Esophagus muscularis mucosa (tissue), 4 donors: ENCODE measurements at regions not wholly inside any gene's neighbourhood (a gene's known extent, or its start where the extent isn't known, plus 50 kb on each side); places are given as distances from the start of the nearest gene placed in this dataset.

Source experiments
- CTCF ChIP-seq, 3 experiments: fragments of 200-600 bp in 2 of 3; fragments of 450-650 bp in 1 of 3; sonication (generic) in 2 of 3; IDR thresholded peaks; one replicate each; pipeline ENCODE4 v1.5.1; 2017 to 2019; ENCODE audit warnings: antibody characterized with exemption in 3 of 3, mild to moderate bottlenecking in 2 of 3, moderate library complexity in 1 of 3
- EP300 ChIP-seq: sonication (generic); formaldehyde crosslinking; IDR thresholded peaks from one replicate; pipeline ENCODE4 v1.6.1; 2017; ENCODE audit warnings: antibody characterized with exemption
- POLR2AphosphoS5 ChIP-seq, 2 donors: sonication (generic); formaldehyde crosslinking; IDR thresholded peaks; one replicate each; pipeline ENCODE4 v1.6.1; 2017; ENCODE audit warnings: antibody characterized with exemption in 2 of 2

- no peak for TF ChIP-seq EP300
- no peak for TF ChIP-seq CTCF (IDR thresholded peaks at IDR 0.05)
- TF ChIP-seq POLR2AphosphoS5 (IDR thresholded peaks at IDR 0.05) = no peak
These were observed 1955.2 kb downstream of the TP53TG3F start for GRCh38 chr16:35414563-35414962.
